IPS-NIHi11 (cell line): ENCODE measurements at regions not wholly inside any gene's neighbourhood (a gene's known extent, or its start where the extent isn't known, plus 50 kb on each side); places are given as distances from the start of the nearest gene placed in this dataset.

ENCODE experiments used
- DNase-seq: peaks from one replicate; pipeline ENCODE4 v3.0.0; 2012; ENCODE audit warnings: mixed read lengths, low spot score

- no peak for DNase-seq
Measured at GRCh38 chr12:67797185-67797741, 148.7 kb downstream of the DYRK2 start.

- no peak for DNase-seq
Measured at GRCh38 chr12:67797753-67798152, 149.2 kb downstream of the DYRK2 start.

DNA sequence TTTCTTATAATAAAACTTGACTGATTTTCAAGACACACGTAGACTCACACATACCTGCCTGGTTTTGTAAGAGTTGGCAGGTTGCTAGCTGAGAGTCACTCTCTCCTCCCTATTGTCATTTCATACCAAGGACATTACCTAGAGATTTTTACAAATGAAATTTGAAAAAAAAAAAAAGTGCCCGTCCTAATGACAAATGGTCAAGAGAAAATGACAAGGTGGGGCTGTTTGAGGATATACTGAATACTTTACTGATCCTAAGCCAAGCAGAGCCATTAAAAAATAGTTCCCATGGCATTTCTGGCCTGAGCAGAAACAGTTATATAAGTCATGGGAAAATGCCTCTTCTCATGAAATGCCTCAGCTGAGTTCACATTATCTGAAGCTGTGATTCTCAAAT, 150.2 kb downstream of the DYRK2 start:
- no peak for DNase-seq

DNA sequence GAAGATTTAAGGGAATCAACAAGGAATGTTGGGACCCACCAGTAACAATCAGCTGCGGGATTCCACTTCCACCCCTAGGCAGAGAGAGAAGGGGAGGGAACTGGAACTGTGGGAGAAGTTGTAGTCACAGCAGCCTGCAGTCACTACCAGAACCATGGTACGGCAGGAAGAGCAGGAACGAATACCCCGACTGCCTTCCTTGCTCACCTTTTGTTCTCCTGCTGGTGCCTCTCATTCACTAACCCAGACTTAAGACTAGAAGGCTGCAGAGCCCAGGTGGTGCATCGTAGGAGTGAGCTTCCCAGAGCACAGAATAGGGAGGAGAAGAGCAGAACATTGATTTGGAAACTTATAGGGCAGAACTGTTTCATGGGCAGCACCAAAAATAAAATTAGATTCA, 154.2 kb downstream of the DYRK2 start:
- no peak for DNase-seq

GRCh38 chr12:67803278-67803993, 154.9 kb downstream of the DYRK2 start:
- DNase-seq: no peak

- DNase-seq: no peak
Measured at GRCh38 chr12:67804168-67804567, 155.6 kb downstream of the DYRK2 start.

DNA sequence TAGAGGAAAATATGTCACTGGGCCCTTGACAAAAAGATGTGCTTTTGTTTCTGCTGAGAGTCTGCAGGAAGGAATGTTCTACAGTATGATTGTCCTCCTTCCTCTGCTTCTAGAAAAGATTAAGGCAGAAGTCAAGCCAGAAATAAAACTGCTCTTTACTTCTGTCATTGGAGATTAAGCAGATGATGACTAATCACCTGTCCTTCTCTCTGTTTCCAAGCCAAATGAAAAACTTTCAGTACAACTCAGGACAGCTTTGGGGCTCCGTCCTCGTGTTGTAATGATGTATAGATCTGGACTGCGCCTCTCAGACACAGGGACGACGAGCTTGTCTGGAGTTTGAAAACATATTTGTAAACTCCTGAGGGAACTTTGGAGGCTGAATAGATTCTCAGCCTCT, 159.3 kb downstream of the DYRK2 start:
- no peak for DNase-seq

DNA sequence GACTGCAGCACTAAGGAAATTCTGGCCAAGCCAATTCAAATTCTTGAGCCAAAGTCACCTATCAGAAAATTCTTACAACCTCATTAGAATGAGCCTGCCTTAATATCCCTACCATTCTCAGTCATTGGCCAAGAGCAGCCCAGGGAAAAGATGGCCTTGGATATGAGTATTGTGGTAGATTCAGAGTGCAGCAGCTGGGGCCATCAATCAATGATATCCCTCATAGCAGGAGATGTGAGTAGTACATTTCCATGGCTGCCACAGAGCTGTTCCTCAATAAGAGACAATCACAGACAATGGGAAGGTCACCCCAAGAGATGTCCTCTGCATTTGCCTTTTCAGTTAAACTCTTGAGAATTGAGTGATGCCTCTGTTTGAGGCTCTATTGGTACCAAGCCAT, 161.6 kb downstream of the DYRK2 start:
- no peak for DNase-seq

DNA sequence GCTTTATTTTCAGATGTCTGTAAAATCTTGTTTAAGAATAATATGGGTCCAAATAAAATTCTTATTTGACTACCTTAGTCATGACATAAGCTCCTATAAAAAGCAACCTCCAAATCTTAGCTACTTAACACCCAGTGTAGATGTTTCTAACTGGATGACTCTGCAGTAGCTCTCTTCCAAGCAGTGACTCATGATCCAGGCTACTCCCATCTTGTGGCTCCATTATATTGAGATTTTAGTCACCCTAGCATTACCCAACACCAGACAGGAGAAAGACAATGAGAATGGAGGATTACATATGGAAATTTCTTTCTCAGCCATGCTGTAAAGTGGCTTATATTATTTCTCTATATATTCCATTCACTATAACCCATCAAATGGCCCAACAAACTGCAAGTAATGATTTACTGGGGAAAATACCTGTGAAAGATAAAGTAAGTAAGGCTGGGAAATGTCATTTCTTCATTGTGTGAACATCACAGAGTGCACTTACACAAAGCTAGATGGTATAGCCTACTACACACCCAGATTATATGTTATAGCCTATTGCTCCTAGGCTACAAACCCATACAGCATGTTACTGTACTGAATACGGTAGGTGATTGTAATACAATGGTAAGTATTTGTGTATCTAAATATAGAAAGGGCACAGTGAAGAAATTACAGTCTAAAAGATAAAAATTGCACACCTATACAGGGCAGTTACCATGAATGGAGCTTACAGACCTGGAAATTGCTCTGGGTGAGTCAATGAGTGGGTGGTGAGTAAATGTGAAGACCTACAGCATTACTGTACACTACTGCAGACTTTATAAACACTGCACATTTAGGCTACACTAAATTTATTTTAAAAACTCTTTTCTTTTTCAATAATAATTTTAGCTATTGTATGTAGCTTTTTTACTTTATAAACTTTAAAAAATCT, 163.2 kb downstream of the DYRK2 start:
- DNase-seq: no peak

GRCh38 chr12:67813456-67813904, 164.9 kb downstream of the DYRK2 start:
- no peak for DNase-seq

DNA sequence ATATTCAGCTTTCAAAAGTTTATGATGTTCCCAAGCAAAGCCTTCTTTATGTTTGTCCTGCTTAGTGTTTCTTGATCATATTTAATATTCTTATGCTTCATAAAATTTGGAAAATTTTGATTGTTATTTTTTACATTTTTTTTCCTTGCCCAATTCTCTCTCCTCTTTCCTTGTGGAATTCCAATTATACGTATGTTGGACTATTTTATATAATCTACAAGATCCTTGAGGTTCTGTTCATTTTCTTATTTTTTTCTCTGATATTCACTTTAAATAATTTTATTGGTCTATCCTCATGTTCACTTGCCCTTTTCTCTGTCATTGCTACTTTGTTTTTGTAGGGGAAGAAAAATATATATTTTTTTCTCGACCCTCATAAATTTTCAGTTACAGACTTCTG, 167.7 kb downstream of the DYRK2 start:
- no peak for DNase-seq

DNA sequence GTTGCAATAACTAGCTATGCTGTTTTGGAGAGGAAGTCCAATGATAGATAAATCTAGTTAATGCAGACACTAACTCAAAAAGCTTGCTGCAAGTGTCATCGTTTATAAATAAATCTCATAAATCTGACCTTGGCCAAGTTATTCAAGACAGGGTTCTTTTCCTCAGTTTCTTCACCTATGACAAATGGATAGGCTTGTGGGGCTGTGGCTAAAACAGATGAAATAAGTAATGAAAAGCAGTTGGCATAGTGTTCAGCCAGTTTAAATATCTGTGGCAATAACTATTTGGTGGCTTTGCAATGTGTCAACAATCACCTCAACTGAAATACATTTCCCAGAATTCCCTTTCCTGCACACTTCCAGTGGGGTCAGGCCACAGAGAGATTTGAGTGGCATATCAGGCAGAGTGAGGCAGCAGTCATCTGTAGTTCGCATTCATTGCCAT, 169.9 kb downstream of the DYRK2 start:
- DNase-seq: no peak

- no peak for DNase-seq
Measured at GRCh38 chr12:67819902-67820301, 169.3 kb upstream of the IFNG-AS1 start.

- DNase-seq: no peak
Measured at GRCh38 chr12:67820694-67821093, 168.6 kb upstream of the IFNG-AS1 start.

DNA sequence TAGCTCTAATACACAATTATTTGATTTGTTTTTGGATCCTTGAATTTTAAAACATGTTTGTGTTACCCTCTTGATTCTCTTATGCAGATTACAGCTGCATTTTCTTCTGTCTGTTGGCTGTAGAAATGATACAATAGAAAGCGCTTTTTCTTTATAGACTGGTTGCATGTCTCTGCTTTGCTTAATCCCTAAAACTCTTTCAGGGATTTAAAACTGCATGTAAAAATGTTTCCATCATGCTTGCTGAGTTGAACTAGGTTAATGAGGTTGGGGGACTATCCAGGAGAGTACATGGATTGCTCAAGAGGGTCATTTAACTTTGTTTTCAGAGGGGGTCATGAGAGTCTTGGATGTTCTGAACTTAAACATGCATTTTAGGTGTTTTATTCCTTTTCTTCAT, 166.4 kb upstream of the IFNG-AS1 start:
- no peak for DNase-seq

- no peak for DNase-seq
Measured at GRCh38 chr12:67826148-67826547, 163.1 kb upstream of the IFNG-AS1 start.

DNA sequence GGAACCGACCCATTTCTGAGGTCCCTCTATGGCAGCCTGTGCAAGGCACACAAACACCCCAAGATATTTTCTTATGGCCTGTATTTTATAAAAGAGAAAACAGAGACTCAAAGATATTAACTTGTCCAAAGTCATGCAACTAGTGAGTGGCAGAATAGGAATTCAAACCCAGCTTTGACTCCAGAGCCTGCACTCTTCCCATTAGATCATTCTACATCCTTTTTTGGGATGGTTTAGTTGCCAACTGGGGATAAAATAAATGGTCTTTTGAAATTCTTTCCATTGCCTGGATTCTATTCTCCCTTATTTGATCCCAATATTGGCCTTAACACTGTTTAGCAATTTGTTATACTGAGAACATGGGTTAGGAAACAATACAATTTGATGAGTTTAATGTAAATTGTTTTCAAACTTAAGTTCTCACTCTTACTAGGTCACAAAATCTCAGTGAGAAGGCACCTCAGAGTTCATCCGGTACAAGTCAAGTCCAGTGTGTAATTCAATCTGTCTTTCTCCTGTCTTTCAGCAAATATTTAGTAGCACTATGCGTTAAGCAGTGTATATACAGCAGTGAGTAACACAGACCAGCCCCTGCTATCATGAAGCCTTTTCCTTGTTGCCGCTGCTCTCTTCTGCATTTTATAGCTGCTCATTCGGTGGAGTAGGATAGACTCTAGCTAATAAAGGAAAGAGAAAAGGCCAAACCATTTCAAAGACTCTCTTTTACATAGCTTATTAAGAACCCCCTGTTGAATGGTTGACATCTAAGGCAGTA, 162.1 kb upstream of the IFNG-AS1 start:
- DNase-seq: no peak

DNA sequence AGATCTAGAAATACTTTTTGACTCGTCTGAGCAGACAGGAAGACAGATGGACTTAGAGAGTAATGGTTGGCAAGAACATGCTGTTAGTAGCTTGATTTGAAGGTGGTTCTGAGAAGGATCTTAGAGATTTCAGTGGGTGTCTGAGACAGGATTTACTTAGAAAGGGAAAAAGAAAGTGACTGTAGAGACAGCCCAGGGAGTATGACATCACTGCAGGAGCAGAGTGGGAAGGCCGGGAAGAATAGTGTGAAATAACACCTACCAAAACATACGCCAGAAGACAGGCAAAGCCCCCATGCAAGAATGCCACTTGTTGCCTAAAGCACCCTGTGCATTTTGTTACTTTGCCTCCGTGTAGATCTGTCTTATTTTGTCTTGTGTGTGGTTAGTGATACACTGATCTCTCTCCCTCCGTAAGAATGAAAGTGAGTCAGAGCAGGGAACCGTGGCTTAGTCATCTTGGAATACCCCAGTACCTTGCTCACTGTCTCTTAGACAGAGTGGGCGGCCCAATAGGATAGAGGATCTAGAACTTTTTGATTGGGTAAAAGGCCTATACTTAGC, 161.3 kb upstream of the IFNG-AS1 start:
- peak; percentile 30 for DNase-seq

GRCh38 chr12:67829896-67830295, 159.4 kb upstream of the IFNG-AS1 start:
- no peak for DNase-seq

DNA sequence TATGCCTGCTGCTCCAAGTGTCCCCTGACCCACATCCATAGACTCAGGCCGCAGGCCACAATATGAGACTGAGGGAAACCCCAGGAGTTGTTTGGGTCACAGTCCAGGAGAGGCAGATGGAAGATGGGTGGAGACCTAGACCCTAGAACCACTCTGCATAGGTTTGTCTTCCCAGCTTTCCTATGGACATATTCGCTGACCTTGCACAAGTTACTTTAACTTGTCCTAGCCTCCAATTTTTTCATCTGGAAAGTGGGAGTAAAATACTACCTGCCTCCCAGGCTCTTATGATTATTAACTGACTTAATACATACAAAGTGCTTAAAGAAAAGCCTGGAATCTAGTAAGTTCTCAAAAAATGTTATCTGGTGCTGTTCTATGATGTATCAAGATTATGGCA, 157.1 kb upstream of the IFNG-AS1 start:
- no peak for DNase-seq

DNA sequence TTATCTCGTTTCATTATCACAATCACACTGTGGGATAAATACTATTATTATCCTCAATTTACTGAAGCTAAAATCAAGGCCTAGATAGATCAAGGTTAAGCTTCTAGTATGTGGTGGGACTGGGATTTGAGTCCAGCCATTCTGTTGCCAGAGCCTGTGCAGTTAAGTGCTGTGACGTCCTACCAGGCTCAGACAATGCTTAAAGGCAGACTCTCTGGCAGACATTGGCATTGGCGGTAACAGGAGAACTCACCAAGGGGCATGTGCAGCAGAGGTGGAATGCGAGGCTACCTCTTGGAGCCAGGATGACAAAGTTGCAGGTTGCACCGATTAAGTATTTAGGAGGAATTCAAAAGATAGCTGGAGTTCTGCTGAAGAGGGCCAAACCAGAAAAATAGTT, 155.6 kb upstream of the IFNG-AS1 start:
- no peak for DNase-seq

GRCh38 chr12:67837876-67838275, 151.4 kb upstream of the IFNG-AS1 start:
- no peak for DNase-seq
